GM12878 (cell line): ENCODE measurements at regions not wholly inside any gene's neighbourhood (a gene's known extent, or its start where the extent isn't known, plus 50 kb on each side); places are given as distances from the start of the nearest gene placed in this dataset.

Experiments
- ATAC-seq: fragments of 200-7000 bp; cut with Tn5 transposase; 3 replicates; pipeline ENCODE4 v1.9.1; 2020; ENCODE audit warnings: mild to moderate bottlenecking, moderate library complexity
- BruUV-seq: library from RNA; stranded (reverse); fragments of 400-500 nt; replicated peaks from 2 replicates; lab custom pipeline; 2021; lab: Mats Ljungman, UMichigan
- CTCF ChIA-PET: fragments of 300-600 bp; sonication (Branson Sonifier 250); formaldehyde crosslinking; extraction: SDS; loops from one replicate; lab custom pipeline; 2021; ENCODE audit warnings: inconsistent platforms; lab: Yijun Ruan, JAX
- POLR2A ChIA-PET: fragments of 350-600 bp; formaldehyde crosslinking; extraction: SDS; loops from one replicate; lab custom pipeline; 2021; ENCODE audit warnings: inconsistent platforms; lab: Charles Lee
- RAD21 ChIA-PET: fragments of 300-600 bp; sonication (Branson Sonifier 250); formaldehyde crosslinking; loops from one replicate; lab custom pipeline; 2023; ENCODE audit warnings: antibody characterized with exemption; ENCODE audit not compliant: unreplicated experiment; lab: Charles Lee
- SMC1A ChIA-PET: fragments of 300-600 bp; sonication (Branson Sonifier 250); formaldehyde crosslinking; loops from one replicate; lab custom pipeline; 2023; ENCODE audit not compliant: unreplicated experiment, uncharacterized antibody; lab: Charles Lee
- DNase-seq: peaks from one replicate; pipeline ENCODE4 v3.0.0-alpha.2; 2011; ENCODE audit warnings: low read depth, low spot score
- FAIRE-seq: peaks from 3 replicates; lab custom pipeline; 2011; peaks lifted over from hg19 to GRCh38; lab: Jason Lieb, UNC
- H2AFZ ChIP-seq: 2 replicates; pipeline ENCODE4 v1.6.0; 2011; ENCODE audit warnings: low read depth, low read length, control low read depth; ENCODE audit not compliant: control insufficient read depth
- H3K27ac ChIP-seq: 2 replicates; pipeline ENCODE4 v1.5.1; 2011; ENCODE audit warnings: control low read depth; ENCODE audit not compliant: control insufficient read depth, insufficient read depth
- H3K27me3 ChIP-seq, 2 experiments: replicated peaks in 1 of 2; 2 replicates each; pipeline versions ENCODE4 v1.6.0 to v1.6.1; 2011; ENCODE audit warnings: low read length in 1 of 2; ENCODE audit not compliant: control insufficient read depth in 2 of 2, insufficient read depth in 2 of 2
- H3K36me3 ChIP-seq, 2 experiments: 2 replicates each; pipeline ENCODE4 v1.5.1; 2011; ENCODE audit warnings: low read length in 1 of 2; ENCODE audit not compliant: control insufficient read depth in 2 of 2, insufficient read depth in 2 of 2
- H3K4me1 ChIP-seq: 2 replicates; pipeline ENCODE4 v1.6.1; 2011; ENCODE audit warnings: mild to moderate bottlenecking, low read length, moderate library complexity, mixed read lengths; ENCODE audit not compliant: control insufficient read depth, insufficient read depth
- H3K4me2 ChIP-seq: 2 replicates; pipeline ENCODE4 v1.6.0; 2011; ENCODE audit warnings: control low read depth; ENCODE audit not compliant: control insufficient read depth, insufficient read depth
- H3K4me3 ChIP-seq: fragments of 200-600 bp; sonication (generic); 2 replicates; pipeline ENCODE4 v1.5.1; 2016
- H3K79me2 ChIP-seq: 2 replicates; pipeline ENCODE4 v1.6.0; 2011; ENCODE audit warnings: low read length; ENCODE audit not compliant: control insufficient read depth, insufficient read depth
- H3K9ac ChIP-seq: 2 replicates; pipeline ENCODE4 v1.8.0; 2011; ENCODE audit warnings: low read length, control low read depth, mixed read lengths; ENCODE audit not compliant: control insufficient read depth, insufficient read depth
- H3K9me3 ChIP-seq: replicated peaks from 3 replicates; pipeline ENCODE4 v1.5.1; 2011; ENCODE audit warnings: mild to moderate bottlenecking, low read length; ENCODE audit not compliant: control insufficient read depth, insufficient read depth
- H4K20me1 ChIP-seq: 2 replicates; pipeline ENCODE4 v1.6.0; 2011; ENCODE audit not compliant: control insufficient read depth, insufficient read depth
- BCLAF1 ChIP-seq: fragments of 450-650 bp; IDR thresholded peaks from 2 replicates; pipeline ENCODE4 v1.6.1; 2017; ENCODE audit warnings: antibody characterized with exemption, mild to moderate bottlenecking, moderate library complexity
- CBFB ChIP-seq: IDR thresholded peaks from 2 replicates; pipeline ENCODE4 v1.6.1; 2016; ENCODE audit warnings: antibody characterized with exemption, low read depth
- MYB ChIP-seq: fragments of 150-350 bp; IDR thresholded peaks from 2 replicates; pipeline ENCODE4 v1.6.1; 2014; ENCODE audit warnings: mild to moderate bottlenecking, low read depth, low read length, borderline replicate concordance
- NR2F1 ChIP-seq: fragments of 450-650 bp; conservative IDR thresholded peaks from 2 replicates; pipeline ENCODE4 v1.6.1; 2017; ENCODE audit warnings: mild to moderate bottlenecking
- NRF1 ChIP-seq: conservative IDR thresholded peaks from 2 replicates; pipeline ENCODE4 v1.6.1; 2011; ENCODE audit warnings: mild to moderate bottlenecking, low read depth, low read length, improper control_type of control experiment
- SMC3 ChIP-seq: IDR thresholded peaks from 2 replicates; pipeline ENCODE4 v1.6.1; 2011; ENCODE audit warnings: low read length, improper control_type of control experiment, borderline replicate concordance
- TCF3 ChIP-seq: IDR thresholded peaks from 2 replicates; pipeline ENCODE4 v1.6.1; 2012; ENCODE audit warnings: low read depth, mild to moderate bottlenecking, low read length, borderline replicate concordance; ENCODE audit not compliant: insufficient read depth
- WGBS: methylation state at CpG from one replicate; pipeline ENCODE4 v1.1.6; 2016; ENCODE audit warnings: low lambda C conversion rate; ENCODE audit not compliant: insufficient replicate concordance, insufficient coverage; ENCODE audit errors: missing lambda C conversion rate; 5-methylcytosine and 5-hydroxymethylcytosine counted together
- in situ Hi-C: fragments of 300-500 bp; cut with MboI; formaldehyde crosslinking; loops from 9 replicates; pipeline ENCODE4 v1.14.3; 2018; ENCODE audit warnings: mixed read lengths
- intact Hi-C: fragments of 100-400 bp; cut with micrococcal nuclease; formaldehyde crosslinking; loops from one replicate; pipeline ENCODE4 v1.14.2; 2022; ENCODE audit not compliant: unreplicated experiment

- in situ Hi-C loops (no loop called here), intact Hi-C loops (no loop called here)
- RAD21 ChIA-PET: no interaction called here
- POLR2A ChIA-PET: no interaction called here
- Histone ChIP-seq H3K9ac (no peak overlapping the region), H3K4me3 (no peak overlapping the region), H4K20me1 (no peaks in the 10 kb centered on the region), H3K4me2 (no peak overlapping the region), H2AFZ (no peak overlapping the region), H3K27ac (no peak overlapping the region), H3K9me3 (no peaks in the 10 kb centered on the region), H3K79me2 (no peaks in the 10 kb centered on the region), H3K27me3 (no peaks in the 10 kb centered on the region), H3K4me1 (no peaks in the 10 kb centered on the region), H3K36me3 (no peaks in the 10 kb centered on the region)
- TF ChIP-seq CBFB (no peak), TCF3 (no peak), NRF1 (no peak), NR2F1 (no peak), MYB (no peak), BCLAF1 (no peak), SMC3 (no peak)
- FAIRE-seq: no peak
- ATAC-seq: no peak
- WGBS: 25% methylated on average over 2 of the region's 2 CpGs
- no TSS peak for BruUV-seq
- no peak for DNase-seq
- CTCF ChIA-PET: no interaction called here
- SMC1A ChIA-PET: no interaction called here
Measured at GRCh38 chr11:92776676-92777075, 192.8 kb upstream of the MTNR1B start.
